Ishikawa (cell line): ENCODE measurements at regions not wholly inside any gene's neighbourhood (a gene's known extent, or its start where the extent isn't known, plus 50 kb on each side); places are given as distances from the start of the nearest gene placed in this dataset.

Experiments
- CEBPB ChIP-seq: IDR thresholded peaks from 2 replicates; pipeline ENCODE4 v1.6.1; 2012
- CREB1 ChIP-seq: IDR thresholded peaks from 2 replicates; pipeline ENCODE4 v1.6.1; 2012; ENCODE audit warnings: low read depth
- EGR1 ChIP-seq: IDR thresholded peaks from 2 replicates; pipeline ENCODE4 v1.6.1; 2012
- EP300 ChIP-seq: IDR thresholded peaks from 2 replicates; pipeline ENCODE4 v1.6.1; 2012; ENCODE audit warnings: borderline replicate concordance
- FOXM1 ChIP-seq: IDR thresholded peaks from 2 replicates; pipeline ENCODE4 v1.6.1; 2012; ENCODE audit warnings: low read depth, borderline replicate concordance
- MAX ChIP-seq: IDR thresholded peaks from 2 replicates; pipeline ENCODE4 v1.6.1; 2012
- NFIC ChIP-seq: IDR thresholded peaks from 2 replicates; pipeline ENCODE4 v1.6.1; 2012
- RAD21 ChIP-seq: IDR thresholded peaks from 2 replicates; pipeline ENCODE4 v1.6.1; 2012; ENCODE audit warnings: low read depth
- REST ChIP-seq: IDR thresholded peaks from 2 replicates; pipeline ENCODE4 v1.6.1; 2012; ENCODE audit warnings: low read depth, mild to moderate bottlenecking
- TAF1 ChIP-seq: IDR thresholded peaks from 2 replicates; pipeline ENCODE4 v1.6.1; 2012; ENCODE audit warnings: low read depth, mild to moderate bottlenecking
- TCF12 ChIP-seq: IDR thresholded peaks from 2 replicates; pipeline ENCODE4 v1.6.1; 2012; ENCODE audit warnings: low read depth
- TEAD4 ChIP-seq: IDR thresholded peaks from 2 replicates; pipeline ENCODE4 v1.6.1; 2012
- YY1 ChIP-seq: IDR thresholded peaks from 2 replicates; pipeline ENCODE4 v1.6.1; 2012; ENCODE audit warnings: low read depth
- ZBTB7A ChIP-seq: IDR thresholded peaks from 2 replicates; pipeline ENCODE4 v1.6.1; 2012; ENCODE audit warnings: low read depth
- TF ChIP-seq, protein P1 (sequence below): IDR thresholded peaks from 2 replicates; pipeline ENCODE4 v1.6.1; 2012

GRCh38 chr6:112799889-112800288 is 452.8 kb downstream of the RFPL4B start:
- no peak for TF ChIP-seq MAX

GRCh38 chr6:112800439-112800838 is 453.3 kb downstream of the RFPL4B start:
- TF ChIP-seq RAD21 = no peak
- TF ChIP-seq REST = no peak
- TF ChIP-seq, protein P1, sequence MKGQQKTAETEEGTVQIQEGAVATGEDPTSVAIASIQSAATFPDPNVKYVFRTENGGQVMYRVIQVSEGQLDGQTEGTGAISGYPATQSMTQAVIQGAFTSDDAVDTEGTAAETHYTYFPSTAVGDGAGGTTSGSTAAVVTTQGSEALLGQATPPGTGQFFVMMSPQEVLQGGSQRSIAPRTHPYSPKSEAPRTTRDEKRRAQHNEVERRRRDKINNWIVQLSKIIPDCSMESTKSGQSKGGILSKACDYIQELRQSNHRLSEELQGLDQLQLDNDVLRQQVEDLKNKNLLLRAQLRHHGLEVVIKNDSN = no peak
- TF ChIP-seq ZBTB7A = no peak

GRCh38 chr6:112800916-112801315 is 453.8 kb downstream of the RFPL4B start:
- TF ChIP-seq RAD21 (no peak), YY1 (no peak), FOXM1 (no peak), CEBPB (no peak), NFIC (no peak), TAF1 (no peak), TCF12 (no peak), CREB1 (no peak), EP300 (no peak), MAX (no peak), EGR1 (no peak), ZBTB7A (no peak), REST (no peak), TEAD4 (no peak)
- TF ChIP-seq, protein P1 = no peak

DNA sequence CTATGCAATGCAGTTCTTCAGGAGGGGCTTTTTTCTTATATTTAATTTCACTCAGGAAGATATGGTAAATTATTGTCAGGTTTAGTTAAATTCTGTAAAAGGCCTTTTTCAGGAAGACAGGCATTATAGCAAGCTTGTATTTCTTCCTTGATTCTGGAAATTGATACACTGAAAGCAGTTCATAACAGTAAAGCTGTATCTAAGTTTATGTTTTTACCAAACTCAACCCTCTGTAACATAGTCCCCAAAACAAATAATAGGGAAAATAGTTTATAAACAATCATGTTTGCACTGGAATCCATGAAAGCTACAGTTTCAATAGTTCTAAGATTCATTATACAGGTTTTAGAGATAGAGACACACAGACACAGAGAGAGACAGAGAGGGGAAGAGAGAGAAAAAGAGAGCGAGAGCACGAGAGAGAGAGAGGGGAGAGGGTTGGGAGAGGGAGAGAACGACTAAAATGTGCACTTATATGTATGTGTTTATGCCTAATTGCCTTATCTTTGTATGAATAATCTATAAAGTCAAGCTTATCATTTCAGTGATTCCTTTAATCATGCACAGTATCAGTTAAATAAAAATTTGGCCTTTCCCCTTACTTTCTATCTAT is 454.4 kb downstream of the RFPL4B start:
- TF ChIP-seq EP300 (no peak), TEAD4 (no peak), TAF1 (no peak), CEBPB (no peak), CREB1 (no peak), TCF12 (no peak), REST (no peak), EGR1 (no peak), ZBTB7A (no peak), RAD21 (no peak)

- TF ChIP-seq TEAD4 = peak; percentile 33; the same call in 1 of the 2 replicates
- TF ChIP-seq NFIC = no peak
Measured at GRCh38 chr6:112802144-112802543, 455.0 kb downstream of the RFPL4B start.
